GM18526 (cell line): ENCODE measurements at regions not wholly inside any gene's neighbourhood (a gene's known extent, or its start where the extent isn't known, plus 50 kb on each side); places are given as distances from the start of the nearest gene placed in this dataset.

ENCODE experiments used
- POLR2A ChIP-seq: IDR thresholded peaks from 3 replicates; pipeline ENCODE4 v1.6.1; 2011; ENCODE audit not compliant: insufficient read length; ENCODE audit errors: extremely low read depth

- TF ChIP-seq POLR2A, result no peak
These were observed 746.4 kb downstream of the BRD1 start for GRCh38 chr22:49081261-49081666.

GRCh38 chr22:49080631-49081030 is 747.0 kb downstream of the BRD1 start:
- TF ChIP-seq POLR2A, result no peak

GRCh38 chr22:49079743-49080500 is 747.8 kb downstream of the BRD1 start:
- TF ChIP-seq POLR2A, result no peak

GRCh38 chr22:49079027-49079725 is 748.5 kb downstream of the BRD1 start:
- no peak for TF ChIP-seq POLR2A

GRCh38 chr22:49078076-49078710 is 749.5 kb downstream of the BRD1 start:
- TF ChIP-seq POLR2A, result no peak

GRCh38 chr22:49077586-49077985 is 750.1 kb downstream of the BRD1 start:
- TF ChIP-seq POLR2A, result no peak

- no peak for TF ChIP-seq POLR2A
These were observed 750.7 kb downstream of the BRD1 start for GRCh38 chr22:49077036-49077393.

GRCh38 chr22:49076300-49077035 is 751.2 kb downstream of the BRD1 start:
- TF ChIP-seq POLR2A, result no peak

- TF ChIP-seq POLR2A, result no peak
These were observed 752.5 kb downstream of the BRD1 start for GRCh38 chr22:49075150-49075549.

- TF ChIP-seq POLR2A, result no peak
These were observed 753.7 kb downstream of the BRD1 start for GRCh38 chr22:49073873-49074417.

GRCh38 chr22:49072996-49073645 is 754.6 kb downstream of the BRD1 start:
- no peak for TF ChIP-seq POLR2A

- TF ChIP-seq POLR2A, result no peak
These were observed 757.2 kb downstream of the BRD1 start for GRCh38 chr22:49070501-49070900.

GRCh38 chr22:49068861-49069500 is 758.7 kb downstream of the BRD1 start:
- TF ChIP-seq POLR2A, result no peak

GRCh38 chr22:49067504-49067903 is 760.2 kb downstream of the BRD1 start:
- TF ChIP-seq POLR2A, result no peak
